ENCODE measurements at regions not wholly inside any gene's neighbourhood (a gene's known extent, or its start where the extent isn't known, plus 50 kb on each side); places are given as distances from the start of the nearest gene placed in this dataset.

- TF ChIP-seq EP300 (IDR thresholded peaks at IDR 0.05): no peak
- TF ChIP-seq POLR2AphosphoS5 (IDR thresholded peaks at IDR 0.05): no peak
Measured at GRCh38 chr1:87820668-87821334, 492.1 kb downstream of the LMO4 start.
